ENCODE measurements at regions not wholly inside any gene's neighbourhood (a gene's known extent, or its start where the extent isn't known, plus 50 kb on each side); places are given as distances from the start of the nearest gene placed in this dataset.

GRCh38 chr18:55950379-55951166 is 362.6 kb upstream of the TCF4 start:
- intact Hi-C loops (cut with DNase I) = no loop called here
- no peaks in the 10 kb centered on the region for H3K9me3 ChIP-seq
- no peaks in the 10 kb centered on the region for H3K36me3 ChIP-seq
- no peaks in the 10 kb centered on the region for H3K4me1 ChIP-seq
- TF ChIP-seq, protein P1, sequence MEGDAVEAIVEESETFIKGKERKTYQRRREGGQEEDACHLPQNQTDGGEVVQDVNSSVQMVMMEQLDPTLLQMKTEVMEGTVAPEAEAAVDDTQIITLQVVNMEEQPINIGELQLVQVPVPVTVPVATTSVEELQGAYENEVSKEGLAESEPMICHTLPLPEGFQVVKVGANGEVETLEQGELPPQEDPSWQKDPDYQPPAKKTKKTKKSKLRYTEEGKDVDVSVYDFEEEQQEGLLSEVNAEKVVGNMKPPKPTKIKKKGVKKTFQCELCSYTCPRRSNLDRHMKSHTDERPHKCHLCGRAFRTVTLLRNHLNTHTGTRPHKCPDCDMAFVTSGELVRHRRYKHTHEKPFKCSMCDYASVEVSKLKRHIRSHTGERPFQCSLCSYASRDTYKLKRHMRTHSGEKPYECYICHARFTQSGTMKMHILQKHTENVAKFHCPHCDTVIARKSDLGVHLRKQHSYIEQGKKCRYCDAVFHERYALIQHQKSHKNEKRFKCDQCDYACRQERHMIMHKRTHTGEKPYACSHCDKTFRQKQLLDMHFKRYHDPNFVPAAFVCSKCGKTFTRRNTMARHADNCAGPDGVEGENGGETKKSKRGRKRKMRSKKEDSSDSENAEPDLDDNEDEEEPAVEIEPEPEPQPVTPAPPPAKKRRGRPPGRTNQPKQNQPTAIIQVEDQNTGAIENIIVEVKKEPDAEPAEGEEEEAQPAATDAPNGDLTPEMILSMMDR (IDR thresholded peaks at IDR 0.05) = no peak
- no peak overlapping the region for H3K4me3 ChIP-seq
- no peak for ATAC-seq
- no peak for DNase-seq
- no peaks in the 10 kb centered on the region for H3K27me3 ChIP-seq
- H3K27ac ChIP-seq = no peak overlapping the region

DNA sequence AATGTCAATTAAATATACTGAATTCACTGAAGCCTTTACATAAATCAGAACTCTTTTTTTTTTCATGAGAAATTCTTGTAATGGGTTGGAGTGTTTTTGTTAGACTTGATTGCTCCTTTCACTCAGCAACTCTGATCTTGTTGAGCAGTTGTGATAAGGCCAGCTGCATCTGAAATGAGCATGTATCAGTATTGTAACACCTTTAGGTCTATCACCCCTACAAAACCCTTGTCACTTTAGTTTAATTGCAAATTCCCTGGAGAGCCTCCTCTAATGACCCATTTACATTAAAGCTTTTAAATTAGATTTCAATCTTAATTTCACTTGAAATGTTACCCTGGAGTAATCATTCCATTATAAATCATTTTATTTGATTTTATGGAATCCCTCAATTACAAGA is 346.8 kb upstream of the TCF4 start:
- TF ChIP-seq, protein P1 (IDR thresholded peaks at IDR 0.05) = no peak
- intact Hi-C loops (cut with DNase I) = no loop called here
- H3K27ac ChIP-seq = no peak overlapping the region
- H3K9me3 ChIP-seq = peaks cover 0 to 18% of the 10 kb centered on the region in 2 donors
- ATAC-seq (no peak), DNase-seq (no peak)
- H3K27me3 ChIP-seq = no peaks in the 10 kb centered on the region
- no peaks in the 10 kb centered on the region for H3K4me1 ChIP-seq
- no peak overlapping the region for H3K4me3 ChIP-seq
- H3K36me3 ChIP-seq = no peaks in the 10 kb centered on the region

DNA sequence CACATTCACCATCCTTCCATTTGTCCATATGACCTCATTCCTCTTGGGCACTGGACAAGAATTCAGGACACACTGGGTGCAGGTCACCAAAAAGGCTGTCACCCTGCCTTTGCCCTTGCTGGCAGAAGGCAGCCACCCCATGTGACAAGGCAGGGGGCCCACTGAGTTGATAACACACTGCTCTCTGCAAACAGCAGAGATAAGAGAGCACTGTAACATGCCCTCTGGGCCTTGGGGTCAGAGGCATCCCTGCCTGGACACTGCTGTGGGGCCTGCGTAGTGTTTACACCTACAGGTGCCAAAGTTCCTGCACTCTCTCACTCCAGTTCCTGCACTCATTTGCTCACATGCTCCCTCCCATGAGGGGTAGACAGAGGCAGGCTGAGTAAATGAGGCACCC is 344.7 kb upstream of the TCF4 start:
- Histone ChIP-seq H3K4me3 (no peak overlapping the region), H3K27me3 (no peaks in the 10 kb centered on the region), H3K4me1 (no peaks in the 10 kb centered on the region), H3K27ac (no peak overlapping the region), H3K36me3 (no peaks in the 10 kb centered on the region), H3K9me3 (peaks cover 0 to 17% of the 10 kb centered on the region in 2 donors)
- no peak for ATAC-seq
- TF ChIP-seq, protein P1 (IDR thresholded peaks at IDR 0.05) = no peak
- intact Hi-C loops (cut with DNase I) = no loop called here
- no peak for DNase-seq

DNA sequence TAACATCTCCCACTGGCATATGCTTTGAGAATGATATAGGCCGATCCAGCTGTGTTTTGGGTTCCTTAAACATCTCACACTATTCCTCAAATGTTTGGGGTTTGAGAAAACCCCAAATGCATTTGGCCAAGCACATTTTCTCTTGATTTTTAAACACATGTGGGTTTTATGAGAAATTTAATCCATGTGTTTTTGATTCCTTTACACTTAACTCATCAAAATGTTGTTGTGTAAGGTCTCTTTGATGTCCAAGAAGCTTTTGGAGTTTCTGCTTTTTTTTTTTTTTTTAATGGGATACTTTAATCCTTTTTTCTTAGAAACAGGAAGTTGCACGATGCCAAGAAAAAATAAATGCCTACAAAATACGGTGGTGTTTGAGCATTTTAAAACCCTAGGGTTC is 339.8 kb upstream of the TCF4 start:
- Histone ChIP-seq H3K27me3 (no peaks in the 10 kb centered on the region), H3K36me3 (no peaks in the 10 kb centered on the region), H3K4me1 (no peaks in the 10 kb centered on the region), H3K4me3 (no peak overlapping the region), H3K9me3 (no peaks in the 10 kb centered on the region), H3K27ac (no peak overlapping the region)
- intact Hi-C loops (cut with DNase I) = no loop called here
- ATAC-seq (no peak), DNase-seq (peak in 2 of 4 donors; percentile 59 to 72)
- TF ChIP-seq, protein P1 (IDR thresholded peaks at IDR 0.05) = no peak

DNA sequence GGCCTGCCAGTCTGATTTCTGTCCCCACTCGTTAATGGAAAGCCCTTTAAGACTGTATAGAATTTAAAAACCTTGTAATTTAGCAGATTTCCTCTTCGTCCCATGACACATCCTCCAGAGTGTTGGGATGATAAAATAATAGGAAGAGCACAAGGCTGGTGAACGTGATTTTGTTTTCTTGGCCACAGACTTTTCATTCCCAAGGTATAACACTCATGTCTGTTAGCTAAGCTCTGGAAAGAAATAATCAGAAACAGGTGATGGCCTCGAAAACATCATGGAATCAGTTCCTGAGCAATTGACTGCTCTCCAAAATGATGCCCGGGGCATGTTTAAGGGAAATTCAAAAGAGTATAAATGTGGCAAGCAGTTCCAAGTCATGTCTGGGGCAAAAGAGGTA is 337.8 kb upstream of the TCF4 start:
- TF ChIP-seq, protein P1 (IDR thresholded peaks at IDR 0.05) = no peak
- Histone ChIP-seq H3K4me3 (no peak overlapping the region), H3K27ac (no peak overlapping the region), H3K4me1 (no peaks in the 10 kb centered on the region), H3K36me3 (no peaks in the 10 kb centered on the region), H3K9me3 (no peaks in the 10 kb centered on the region), H3K27me3 (no peaks in the 10 kb centered on the region)
- DNase-seq (no peak), ATAC-seq (no peak)
- intact Hi-C loops (cut with DNase I) = no loop called here
